K562 (cell line): ENCODE measurements at regions not wholly inside any gene's neighbourhood (a gene's known extent, or its start where the extent isn't known, plus 50 kb on each side); places are given as distances from the start of the nearest gene placed in this dataset.

Experiments used
- BRD4 ChIP-seq: fragments of 200-600 bp; sonication (generic); IDR thresholded peaks from 2 replicates; pipeline ENCODE4 v1.6.1; 2017; ENCODE audit warnings: inconsistent platforms
- FOXK1 ChIP-seq: sonication (generic); formaldehyde crosslinking; IDR thresholded peaks from 2 replicates; pipeline ENCODE4 v1.8.0; 2022; ENCODE audit warnings: missing genetic modification reagents, mild to moderate bottlenecking, borderline replicate concordance
- NR2C2 ChIP-seq, 2 experiments: fragments of 200-800 bp in 1 of 2; sonication (Bioruptor generic) in 1 of 2; sonication (generic) in 1 of 2; formaldehyde crosslinking in 1 of 2; IDR thresholded peaks; 2 replicates each; pipeline versions ENCODE4 v1.6.1 to v1.8.0; 2016 to 2022; ENCODE audit warnings: mild to moderate bottlenecking in 1 of 2, missing compliant biosample characterization in 1 of 2, missing genetic modification characterization in 1 of 2, missing genetic modification reagents in 1 of 2
- POLR2A ChIP-seq: fragments of 450-650 bp; conservative IDR thresholded peaks from 2 replicates; pipeline ENCODE4 v1.6.1; 2016
- PYGO2 ChIP-seq: fragments of 450-650 bp; IDR thresholded peaks from 2 replicates; pipeline ENCODE4 v1.6.1; 2016; ENCODE audit warnings: mild to moderate bottlenecking, missing genetic modification characterization, moderate library complexity, missing compliant biosample characterization
- RB1 ChIP-seq: fragments of 450-650 bp; IDR thresholded peaks from 2 replicates; pipeline ENCODE4 v1.6.1; 2017; ENCODE audit warnings: low read depth, mild to moderate bottlenecking
- TCF7L2 ChIP-seq: fragments of 150-350 bp; IDR thresholded peaks from 2 replicates; pipeline ENCODE4 v1.6.1; 2016; ENCODE audit warnings: low read depth, mild to moderate bottlenecking, low read length, moderate library complexity
- TF ChIP-seq, protein P1 (sequence below), 3 experiments: IDR thresholded peaks in 2 of 3; conservative IDR thresholded peaks in 1 of 3; 2 replicates each; pipeline ENCODE4 v1.5.1; 2011 to 2012; ENCODE audit warnings: low read length in 3 of 3, mild to moderate bottlenecking in 3 of 3, control low read depth in 2 of 3, improper control_type of control experiment in 1 of 3, inconsistent platforms in 1 of 3, low read depth in 1 of 3, mixed read lengths in 1 of 3, moderate library complexity in 1 of 3; ENCODE audit not compliant: insufficient read depth in 2 of 3
- TF ChIP-seq, protein P2 (sequence below): sonication (generic); formaldehyde crosslinking; IDR thresholded peaks from 2 replicates; pipeline ENCODE4 v1.8.0; 2023; ENCODE audit warnings: missing genetic modification reagents, mild to moderate bottlenecking, borderline replicate concordance
- TF ChIP-seq, protein P3 (sequence below): fragments of 250-450 bp; sonication (Bioruptor Pico); IDR thresholded peaks from 2 replicates; pipeline ENCODE4 v1.5.0; 2020; ENCODE audit warnings: mild to moderate bottlenecking

DNA sequence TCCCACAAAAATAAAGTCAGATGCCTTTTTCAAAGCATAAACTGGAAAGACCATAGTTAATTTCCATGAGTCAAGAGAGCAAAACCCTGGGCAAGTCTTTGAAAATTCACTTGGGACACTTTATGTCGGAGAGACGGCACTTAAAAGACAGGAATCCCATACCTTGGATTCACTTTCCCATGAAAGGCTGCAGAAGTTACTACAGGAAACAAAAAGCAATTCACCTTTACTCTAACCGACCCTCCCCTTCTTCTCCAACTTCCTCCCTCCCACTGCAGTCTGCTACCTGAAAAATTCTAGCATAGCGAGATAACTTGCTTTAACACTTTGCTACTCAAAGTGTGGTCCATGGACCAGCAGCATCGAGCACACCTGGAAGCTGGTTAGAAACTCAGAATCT lies 539.1 kb upstream of the JAG1 start:
- no peak for TF ChIP-seq BRD4
- TF ChIP-seq RB1 = no peak
- TF ChIP-seq, protein P1, sequence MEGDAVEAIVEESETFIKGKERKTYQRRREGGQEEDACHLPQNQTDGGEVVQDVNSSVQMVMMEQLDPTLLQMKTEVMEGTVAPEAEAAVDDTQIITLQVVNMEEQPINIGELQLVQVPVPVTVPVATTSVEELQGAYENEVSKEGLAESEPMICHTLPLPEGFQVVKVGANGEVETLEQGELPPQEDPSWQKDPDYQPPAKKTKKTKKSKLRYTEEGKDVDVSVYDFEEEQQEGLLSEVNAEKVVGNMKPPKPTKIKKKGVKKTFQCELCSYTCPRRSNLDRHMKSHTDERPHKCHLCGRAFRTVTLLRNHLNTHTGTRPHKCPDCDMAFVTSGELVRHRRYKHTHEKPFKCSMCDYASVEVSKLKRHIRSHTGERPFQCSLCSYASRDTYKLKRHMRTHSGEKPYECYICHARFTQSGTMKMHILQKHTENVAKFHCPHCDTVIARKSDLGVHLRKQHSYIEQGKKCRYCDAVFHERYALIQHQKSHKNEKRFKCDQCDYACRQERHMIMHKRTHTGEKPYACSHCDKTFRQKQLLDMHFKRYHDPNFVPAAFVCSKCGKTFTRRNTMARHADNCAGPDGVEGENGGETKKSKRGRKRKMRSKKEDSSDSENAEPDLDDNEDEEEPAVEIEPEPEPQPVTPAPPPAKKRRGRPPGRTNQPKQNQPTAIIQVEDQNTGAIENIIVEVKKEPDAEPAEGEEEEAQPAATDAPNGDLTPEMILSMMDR (IDR thresholded peaks at IDR 0.05 in 2 of 3, conservative IDR thresholded peaks at IDR 0.05 in 1 of 3; ENCODE audit: insufficient read depth in 2 of 3, low read depth in 1 of 3, low read length in 3 of 3) = no peak
- TF ChIP-seq FOXK1 = no peak
- TF ChIP-seq, protein P2, sequence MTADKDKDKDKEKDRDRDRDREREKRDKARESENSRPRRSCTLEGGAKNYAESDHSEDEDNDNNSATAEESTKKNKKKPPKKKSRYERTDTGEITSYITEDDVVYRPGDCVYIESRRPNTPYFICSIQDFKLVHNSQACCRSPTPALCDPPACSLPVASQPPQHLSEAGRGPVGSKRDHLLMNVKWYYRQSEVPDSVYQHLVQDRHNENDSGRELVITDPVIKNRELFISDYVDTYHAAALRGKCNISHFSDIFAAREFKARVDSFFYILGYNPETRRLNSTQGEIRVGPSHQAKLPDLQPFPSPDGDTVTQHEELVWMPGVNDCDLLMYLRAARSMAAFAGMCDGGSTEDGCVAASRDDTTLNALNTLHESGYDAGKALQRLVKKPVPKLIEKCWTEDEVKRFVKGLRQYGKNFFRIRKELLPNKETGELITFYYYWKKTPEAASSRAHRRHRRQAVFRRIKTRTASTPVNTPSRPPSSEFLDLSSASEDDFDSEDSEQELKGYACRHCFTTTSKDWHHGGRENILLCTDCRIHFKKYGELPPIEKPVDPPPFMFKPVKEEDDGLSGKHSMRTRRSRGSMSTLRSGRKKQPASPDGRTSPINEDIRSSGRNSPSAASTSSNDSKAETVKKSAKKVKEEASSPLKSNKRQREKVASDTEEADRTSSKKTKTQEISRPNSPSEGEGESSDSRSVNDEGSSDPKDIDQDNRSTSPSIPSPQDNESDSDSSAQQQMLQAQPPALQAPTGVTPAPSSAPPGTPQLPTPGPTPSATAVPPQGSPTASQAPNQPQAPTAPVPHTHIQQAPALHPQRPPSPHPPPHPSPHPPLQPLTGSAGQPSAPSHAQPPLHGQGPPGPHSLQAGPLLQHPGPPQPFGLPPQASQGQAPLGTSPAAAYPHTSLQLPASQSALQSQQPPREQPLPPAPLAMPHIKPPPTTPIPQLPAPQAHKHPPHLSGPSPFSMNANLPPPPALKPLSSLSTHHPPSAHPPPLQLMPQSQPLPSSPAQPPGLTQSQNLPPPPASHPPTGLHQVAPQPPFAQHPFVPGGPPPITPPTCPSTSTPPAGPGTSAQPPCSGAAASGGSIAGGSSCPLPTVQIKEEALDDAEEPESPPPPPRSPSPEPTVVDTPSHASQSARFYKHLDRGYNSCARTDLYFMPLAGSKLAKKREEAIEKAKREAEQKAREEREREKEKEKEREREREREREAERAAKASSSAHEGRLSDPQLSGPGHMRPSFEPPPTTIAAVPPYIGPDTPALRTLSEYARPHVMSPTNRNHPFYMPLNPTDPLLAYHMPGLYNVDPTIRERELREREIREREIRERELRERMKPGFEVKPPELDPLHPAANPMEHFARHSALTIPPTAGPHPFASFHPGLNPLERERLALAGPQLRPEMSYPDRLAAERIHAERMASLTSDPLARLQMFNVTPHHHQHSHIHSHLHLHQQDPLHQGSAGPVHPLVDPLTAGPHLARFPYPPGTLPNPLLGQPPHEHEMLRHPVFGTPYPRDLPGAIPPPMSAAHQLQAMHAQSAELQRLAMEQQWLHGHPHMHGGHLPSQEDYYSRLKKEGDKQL (CRISPR knock-in tag) = no peak
- TF ChIP-seq NR2C2 (CRISPR knock-in tag; IDR thresholded peaks at IDR 0.05) = no peak
- TF ChIP-seq NR2C2 (tag; IDR thresholded peaks at IDR 0.05) = no peak
- TF ChIP-seq PYGO2 (tag) = no peak
- TF ChIP-seq TCF7L2 = no peak
- TF ChIP-seq, protein P3, sequence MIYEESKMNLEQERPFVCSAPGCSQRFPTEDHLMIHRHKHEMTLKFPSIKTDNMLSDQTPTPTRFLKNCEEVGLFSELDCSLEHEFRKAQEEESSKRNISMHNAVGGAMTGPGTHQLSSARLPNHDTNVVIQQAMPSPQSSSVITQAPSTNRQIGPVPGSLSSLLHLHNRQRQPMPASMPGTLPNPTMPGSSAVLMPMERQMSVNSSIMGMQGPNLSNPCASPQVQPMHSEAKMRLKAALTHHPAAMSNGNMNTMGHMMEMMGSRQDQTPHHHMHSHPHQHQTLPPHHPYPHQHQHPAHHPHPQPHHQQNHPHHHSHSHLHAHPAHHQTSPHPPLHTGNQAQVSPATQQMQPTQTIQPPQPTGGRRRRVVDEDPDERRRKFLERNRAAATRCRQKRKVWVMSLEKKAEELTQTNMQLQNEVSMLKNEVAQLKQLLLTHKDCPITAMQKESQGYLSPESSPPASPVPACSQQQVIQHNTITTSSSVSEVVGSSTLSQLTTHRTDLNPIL (CRISPR knock-in tag) = no peak
- no peak for TF ChIP-seq POLR2A
